Left lung (tissue), 4 donors: ENCODE measurements at regions not wholly inside any gene's neighbourhood (a gene's known extent, or its start where the extent isn't known, plus 50 kb on each side); places are given as distances from the start of the nearest gene placed in this dataset.

ENCODE experiments used
- ATAC-seq: fragments of 200-7000 bp; cut with Tn5 transposase; one replicate; pipeline ENCODE4 v1.9.1; 2020; ENCODE audit warnings: moderate library complexity
- DNase-seq, 4 donors: peaks; one replicate each; pipeline ENCODE4 v3.0.0-alpha.2; 2013 to 2020
- H3K27ac ChIP-seq, 2 donors: fragments of 200-600 bp; sonication (generic) in 1 of 2; one replicate each; pipeline versions ENCODE4 v1.5.0 to v1.8.0; 2020 to 2021
- H3K27me3 ChIP-seq, 2 donors: fragments of 200-600 bp; sonication (generic) in 1 of 2; one replicate each; pipeline versions ENCODE4 v1.5.0 to v1.8.0; 2020 to 2021
- H3K36me3 ChIP-seq, 2 donors: fragments of 200-600 bp; sonication (generic) in 1 of 2; one replicate each; pipeline versions ENCODE4 v1.5.0 to v1.8.0; 2020 to 2021
- H3K4me1 ChIP-seq, 2 donors: fragments of 200-600 bp; one replicate each; pipeline ENCODE4 v1.8.0; 2021
- H3K4me3 ChIP-seq, 2 donors: fragments of 200-600 bp; sonication (generic) in 1 of 2; one replicate each; pipeline versions ENCODE4 v1.5.0 to v1.8.0; 2020 to 2021; ENCODE audit warnings: mild to moderate bottlenecking in 1 of 2
- H3K9me3 ChIP-seq, 2 donors: fragments of 200-600 bp; sonication (generic) in 1 of 2; one replicate each; pipeline versions ENCODE4 v1.5.0 to v1.8.0; 2020 to 2021
- intact Hi-C, 2 donors: fragments of 100-400 bp; cut with DNase I; formaldehyde crosslinking; loops; one replicate each; pipeline versions ENCODE4 v1.11.2 to v1.14.2; 2022
- TF ChIP-seq, protein P1 (sequence below), 2 donors: fragments of 200-600 bp; sonication (generic) in 1 of 2; IDR thresholded peaks; one replicate each; pipeline versions ENCODE4 v1.5.0 to v1.8.0; 2021; ENCODE audit warnings: antibody characterized with exemption in 2 of 2
- donor health status: DM: no; HTN: yes; CAD: no.
- donor health status: DM: no; HTN: no; CAD: no.

DNA sequence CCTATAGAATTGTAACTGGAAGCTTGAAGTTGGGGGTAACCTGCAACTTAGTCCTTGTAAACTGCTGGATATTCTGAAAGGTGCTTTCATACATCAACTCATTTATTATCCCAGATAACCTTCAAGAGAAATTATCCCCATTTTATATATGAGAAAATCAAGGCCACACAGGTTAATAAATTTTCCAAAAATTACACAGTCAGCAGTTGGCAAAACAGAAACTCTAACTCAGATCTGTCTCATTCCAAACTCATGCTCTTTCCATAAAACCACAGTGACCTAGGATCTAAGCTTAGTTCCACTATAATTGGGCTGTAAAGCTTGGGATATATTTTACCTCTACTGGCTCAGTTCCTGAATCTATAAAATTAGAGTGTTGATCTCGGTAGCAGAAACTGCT is 167.6 kb upstream of the DDX18 start:
- DNase-seq (no peak), ATAC-seq (no peak)
- Histone ChIP-seq H3K27me3 (no peaks in the 10 kb centered on the region), H3K27ac (no peak overlapping the region), H3K36me3 (no peaks in the 10 kb centered on the region), H3K9me3 (no peaks in the 10 kb centered on the region), H3K4me3 (no peak overlapping the region), H3K4me1 (no peaks in the 10 kb centered on the region)
- TF ChIP-seq, protein P1, sequence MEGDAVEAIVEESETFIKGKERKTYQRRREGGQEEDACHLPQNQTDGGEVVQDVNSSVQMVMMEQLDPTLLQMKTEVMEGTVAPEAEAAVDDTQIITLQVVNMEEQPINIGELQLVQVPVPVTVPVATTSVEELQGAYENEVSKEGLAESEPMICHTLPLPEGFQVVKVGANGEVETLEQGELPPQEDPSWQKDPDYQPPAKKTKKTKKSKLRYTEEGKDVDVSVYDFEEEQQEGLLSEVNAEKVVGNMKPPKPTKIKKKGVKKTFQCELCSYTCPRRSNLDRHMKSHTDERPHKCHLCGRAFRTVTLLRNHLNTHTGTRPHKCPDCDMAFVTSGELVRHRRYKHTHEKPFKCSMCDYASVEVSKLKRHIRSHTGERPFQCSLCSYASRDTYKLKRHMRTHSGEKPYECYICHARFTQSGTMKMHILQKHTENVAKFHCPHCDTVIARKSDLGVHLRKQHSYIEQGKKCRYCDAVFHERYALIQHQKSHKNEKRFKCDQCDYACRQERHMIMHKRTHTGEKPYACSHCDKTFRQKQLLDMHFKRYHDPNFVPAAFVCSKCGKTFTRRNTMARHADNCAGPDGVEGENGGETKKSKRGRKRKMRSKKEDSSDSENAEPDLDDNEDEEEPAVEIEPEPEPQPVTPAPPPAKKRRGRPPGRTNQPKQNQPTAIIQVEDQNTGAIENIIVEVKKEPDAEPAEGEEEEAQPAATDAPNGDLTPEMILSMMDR (IDR thresholded peaks at IDR 0.05), result no peak
- intact Hi-C loops, result no loop called here

DNA sequence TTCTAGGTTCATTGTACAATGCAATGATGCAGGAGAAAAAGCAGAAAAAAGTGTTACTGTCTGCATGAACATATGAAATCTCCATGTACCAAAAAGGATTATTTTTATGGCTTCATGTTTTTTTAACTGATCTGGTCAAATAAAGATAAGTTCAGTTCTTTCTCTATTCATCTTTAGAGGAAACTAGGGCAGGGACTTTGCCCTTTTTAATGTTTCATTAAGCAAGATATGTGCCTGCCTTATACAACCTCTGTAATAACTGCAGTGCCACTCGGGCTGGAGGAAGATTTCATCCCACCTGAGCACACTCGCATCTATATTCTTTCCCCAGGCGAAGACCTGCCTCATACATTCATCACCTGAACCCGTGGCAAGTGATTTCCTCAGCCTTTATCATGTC is 157.9 kb upstream of the DDX18 start:
- intact Hi-C loops, result no loop called here
- Histone ChIP-seq H3K4me1 (no peaks in the 10 kb centered on the region), H3K27ac (no peak overlapping the region), H3K27me3 (no peaks in the 10 kb centered on the region), H3K36me3 (no peaks in the 10 kb centered on the region), H3K9me3 (no peaks in the 10 kb centered on the region), H3K4me3 (no peak overlapping the region)
- TF ChIP-seq, protein P1 (IDR thresholded peaks at IDR 0.05), result no peak
- DNase-seq (no peak), ATAC-seq (no peak)

DNA sequence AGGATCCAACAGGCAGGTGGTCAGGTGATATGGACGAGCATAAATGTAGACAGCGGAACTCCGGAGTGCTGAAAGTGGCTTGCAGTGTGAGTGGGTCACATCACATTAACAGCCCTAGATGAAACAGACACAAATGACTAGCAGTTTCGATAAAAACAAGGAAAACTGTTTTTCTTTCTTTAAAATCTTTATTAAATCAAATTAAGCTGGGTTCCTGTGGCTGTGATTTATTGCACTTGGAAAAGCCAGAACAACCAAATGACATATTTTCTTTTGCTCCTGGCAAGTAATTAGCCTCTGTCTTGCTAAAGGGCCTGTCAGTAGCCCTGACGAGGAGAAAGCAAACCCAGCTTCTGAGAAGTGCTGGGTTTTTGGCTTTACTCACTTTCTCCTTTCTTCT is 152.9 kb upstream of the DDX18 start:
- Histone ChIP-seq H3K27ac (no peak overlapping the region), H3K4me3 (no peak overlapping the region), H3K36me3 (no peaks in the 10 kb centered on the region), H3K4me1 (no peaks in the 10 kb centered on the region), H3K27me3 (no peaks in the 10 kb centered on the region), H3K9me3 (no peaks in the 10 kb centered on the region)
- DNase-seq (no peak), ATAC-seq (no peak)
- intact Hi-C loops, result no loop called here
- TF ChIP-seq, protein P1 (IDR thresholded peaks at IDR 0.05), result no peak

DNA sequence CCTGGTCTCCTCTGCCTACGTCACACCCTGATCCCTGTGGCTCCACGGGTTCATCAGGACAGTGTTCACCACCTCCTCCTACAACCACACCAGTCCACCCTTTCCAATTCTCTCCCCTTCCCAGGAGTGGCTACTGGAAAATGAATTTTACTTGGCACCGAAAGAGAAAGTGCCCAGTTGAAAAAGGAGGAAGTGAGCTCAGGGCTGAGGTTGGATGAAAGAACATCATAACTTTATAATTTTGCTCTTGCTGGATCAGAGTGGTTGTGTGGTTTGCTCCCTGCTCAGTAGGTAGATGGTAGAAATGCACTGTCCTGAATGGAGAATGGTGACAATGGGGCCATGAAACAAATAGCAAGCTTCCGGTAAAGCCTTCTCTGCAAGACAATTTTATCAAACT is 140.3 kb upstream of the DDX18 start:
- peaks cover 0 to 12% of the 10 kb centered on the region in 2 donors for H3K9me3 ChIP-seq
- intact Hi-C loops, result no loop called here
- ATAC-seq (no peak), DNase-seq (no peak)
- no peak overlapping the region for H3K4me3 ChIP-seq
- H3K27me3 ChIP-seq, result no peaks in the 10 kb centered on the region
- TF ChIP-seq, protein P1 (IDR thresholded peaks at IDR 0.05), result no peak
- no peaks in the 10 kb centered on the region for H3K36me3 ChIP-seq
- no peak overlapping the region for H3K27ac ChIP-seq
- H3K4me1 ChIP-seq, result no peaks in the 10 kb centered on the region

DNA sequence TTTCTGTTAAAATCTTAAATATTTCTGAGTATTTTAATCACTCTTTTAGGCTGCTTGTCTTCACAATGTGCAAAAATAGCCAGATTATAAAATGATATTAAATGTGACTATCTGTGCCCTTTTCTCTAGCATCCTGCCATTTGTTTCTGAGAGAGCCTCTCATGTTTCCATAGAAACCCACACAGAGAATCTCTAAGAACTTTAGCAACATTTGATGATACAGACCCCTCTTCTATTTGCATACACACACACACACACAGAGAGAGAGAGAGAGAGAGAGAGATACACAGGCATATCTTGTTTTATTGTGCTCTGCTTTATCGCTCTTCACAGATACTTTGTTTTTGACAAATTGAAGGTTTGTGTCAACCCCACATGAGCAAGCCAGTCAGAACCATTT is 134.5 kb upstream of the DDX18 start:
- Histone ChIP-seq H3K27ac (no peak overlapping the region), H3K4me1 (no peaks in the 10 kb centered on the region), H3K27me3 (no peaks in the 10 kb centered on the region), H3K4me3 (no peak overlapping the region), H3K36me3 (no peaks in the 10 kb centered on the region), H3K9me3 (no peaks in the 10 kb centered on the region)
- intact Hi-C loops, result no loop called here
- ATAC-seq (no peak), DNase-seq (no peak)
- TF ChIP-seq, protein P1 (IDR thresholded peaks at IDR 0.05), result no peak
